ENCODE measurements at regions not wholly inside any gene's neighbourhood (a gene's known extent, or its start where the extent isn't known, plus 50 kb on each side); places are given as distances from the start of the nearest gene placed in this dataset.

DNA sequence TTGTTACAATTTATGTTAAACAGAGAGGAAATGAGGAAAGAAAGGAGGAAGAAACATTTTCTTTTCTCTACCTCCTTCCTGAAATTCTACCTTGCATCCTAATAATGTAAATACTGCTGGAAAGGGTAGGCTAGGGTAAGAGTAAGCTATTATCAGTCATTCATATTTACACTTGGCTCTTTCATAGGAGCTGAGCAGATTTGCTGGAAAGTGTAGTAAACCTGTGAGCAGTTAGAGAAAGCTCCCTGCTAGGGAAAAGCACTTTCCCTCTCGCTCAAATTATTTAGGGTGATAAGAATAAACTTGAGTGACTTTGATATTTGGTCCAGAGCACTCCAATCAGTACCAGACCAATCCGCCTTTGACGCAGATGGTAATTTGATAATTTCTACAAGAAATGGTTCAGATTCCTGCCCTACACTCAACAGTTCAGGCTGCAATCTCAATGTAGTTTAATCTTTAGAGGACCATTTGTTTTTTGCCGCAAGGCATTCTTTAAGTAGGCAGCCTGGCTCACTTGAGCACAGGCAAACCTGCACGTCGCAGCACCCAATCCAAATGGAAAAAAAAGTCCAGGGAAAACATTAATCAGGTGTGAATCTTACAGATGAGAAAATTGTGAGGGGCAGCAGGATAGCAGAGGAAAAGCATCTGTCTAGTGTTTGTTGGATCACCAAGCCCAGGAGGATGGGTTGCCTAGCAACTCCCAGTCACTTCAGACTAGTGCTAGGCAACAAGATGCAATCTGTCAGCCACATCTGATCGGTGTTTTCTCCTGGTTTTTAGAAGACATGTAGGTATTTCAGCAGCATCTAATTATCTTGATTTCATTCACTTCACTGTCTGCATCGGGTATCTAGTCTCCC lies 68.6 kb upstream of the KL start:
- Histone ChIP-seq H3K4me1 (no peaks in the 10 kb centered on the region), H3K36me3 (no peaks in the 10 kb centered on the region), H3K27ac (no peak overlapping the region), H3K9me3 (peaks cover 0 to 6% (median 0%) of the 10 kb centered on the region in 3 donors), H3K27me3 (no peaks in the 10 kb centered on the region), H3K4me3 (no peak overlapping the region)
- TF ChIP-seq, protein P1, sequence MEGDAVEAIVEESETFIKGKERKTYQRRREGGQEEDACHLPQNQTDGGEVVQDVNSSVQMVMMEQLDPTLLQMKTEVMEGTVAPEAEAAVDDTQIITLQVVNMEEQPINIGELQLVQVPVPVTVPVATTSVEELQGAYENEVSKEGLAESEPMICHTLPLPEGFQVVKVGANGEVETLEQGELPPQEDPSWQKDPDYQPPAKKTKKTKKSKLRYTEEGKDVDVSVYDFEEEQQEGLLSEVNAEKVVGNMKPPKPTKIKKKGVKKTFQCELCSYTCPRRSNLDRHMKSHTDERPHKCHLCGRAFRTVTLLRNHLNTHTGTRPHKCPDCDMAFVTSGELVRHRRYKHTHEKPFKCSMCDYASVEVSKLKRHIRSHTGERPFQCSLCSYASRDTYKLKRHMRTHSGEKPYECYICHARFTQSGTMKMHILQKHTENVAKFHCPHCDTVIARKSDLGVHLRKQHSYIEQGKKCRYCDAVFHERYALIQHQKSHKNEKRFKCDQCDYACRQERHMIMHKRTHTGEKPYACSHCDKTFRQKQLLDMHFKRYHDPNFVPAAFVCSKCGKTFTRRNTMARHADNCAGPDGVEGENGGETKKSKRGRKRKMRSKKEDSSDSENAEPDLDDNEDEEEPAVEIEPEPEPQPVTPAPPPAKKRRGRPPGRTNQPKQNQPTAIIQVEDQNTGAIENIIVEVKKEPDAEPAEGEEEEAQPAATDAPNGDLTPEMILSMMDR (IDR thresholded peaks at IDR 0.05) = no peak
- no peak for DNase-seq
- intact Hi-C loops (cut with DNase I; ENCODE audit: low total_unique reads) = no loop called here

DNA sequence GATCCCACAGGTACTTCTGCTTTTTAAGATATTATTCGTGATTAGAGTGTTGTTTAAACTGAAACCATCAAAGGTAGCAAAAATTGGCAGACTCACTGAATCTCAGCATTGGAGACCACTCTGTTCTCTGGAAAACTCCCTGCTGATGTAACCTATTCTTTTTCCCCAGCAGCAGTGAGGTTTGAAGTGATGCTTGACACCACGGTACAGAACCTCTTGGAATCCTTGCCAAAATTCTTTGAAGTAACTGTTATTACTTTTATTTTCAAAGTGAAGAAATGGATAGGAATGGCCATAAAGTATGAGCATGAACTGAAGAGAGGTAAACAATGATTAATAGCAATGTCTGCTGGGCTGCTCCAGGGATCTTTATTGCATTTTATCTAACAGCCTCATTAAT lies 66.4 kb upstream of the KL start:
- no peak overlapping the region for H3K27ac ChIP-seq
- TF ChIP-seq, protein P1 (IDR thresholded peaks at IDR 0.05) = no peak
- H3K9me3 ChIP-seq = peaks cover 0 to 6% (median 0%) of the 10 kb centered on the region in 3 donors
- H3K4me1 ChIP-seq = no peaks in the 10 kb centered on the region
- intact Hi-C loops (cut with DNase I; ENCODE audit: low total_unique reads) = no loop called here
- H3K4me3 ChIP-seq = no peak overlapping the region
- H3K27me3 ChIP-seq = no peaks in the 10 kb centered on the region
- no peak for DNase-seq
- no peaks in the 10 kb centered on the region for H3K36me3 ChIP-seq

DNA sequence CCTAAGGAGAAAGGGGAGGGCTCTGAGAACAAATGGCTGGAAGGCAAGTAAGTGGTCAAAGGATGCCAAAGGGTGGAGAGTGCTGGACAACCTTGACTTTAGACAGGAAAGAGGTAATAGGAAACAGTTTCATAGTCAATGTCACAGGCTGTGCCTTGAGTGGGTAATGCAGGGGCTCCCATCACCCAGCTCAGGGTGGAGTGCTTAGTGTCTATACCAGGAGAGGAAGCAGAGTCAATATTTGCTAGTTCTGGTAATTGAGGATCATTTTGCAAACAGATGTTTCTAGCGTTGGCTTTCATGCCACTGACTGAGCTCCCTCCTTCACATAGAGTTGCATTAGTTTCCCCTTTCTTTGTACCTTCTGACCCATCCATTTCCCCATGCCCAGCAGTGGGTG lies 64.6 kb upstream of the KL start:
- TF ChIP-seq, protein P1 (IDR thresholded peaks at IDR 0.05) = no peak

DNA sequence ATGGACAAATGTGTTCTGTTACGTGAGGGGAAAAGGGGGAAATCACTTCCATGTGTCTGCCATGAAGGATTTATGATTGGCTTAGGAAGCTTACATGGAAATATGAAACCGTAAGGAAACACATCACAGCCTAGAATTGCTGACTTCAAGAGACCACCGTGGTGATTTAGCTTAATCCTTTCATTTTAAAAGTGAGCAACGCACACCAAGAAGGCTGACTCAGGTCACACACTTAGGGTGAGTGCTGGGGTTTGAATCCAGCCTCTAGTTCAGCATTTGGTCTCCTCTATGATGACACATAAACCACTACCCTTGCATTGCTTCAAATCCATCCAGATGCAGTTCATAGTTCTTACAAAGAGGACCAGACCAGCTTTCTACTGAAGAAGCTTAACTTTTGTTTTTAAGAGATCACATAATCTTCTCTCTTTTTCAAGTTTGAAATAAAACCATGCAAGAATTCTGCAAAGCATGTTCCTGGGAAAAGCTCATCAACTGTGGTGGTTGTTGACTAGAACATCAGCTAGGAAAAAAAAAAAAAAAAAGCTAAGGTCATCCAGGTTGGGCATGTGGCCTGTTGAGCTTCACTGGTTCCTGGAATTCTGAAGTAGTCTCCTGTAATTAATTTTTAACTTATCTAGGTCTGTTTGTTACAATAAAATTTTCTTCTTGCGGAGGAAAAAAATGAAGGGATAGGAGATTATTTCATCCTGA lies 60.2 kb upstream of the KL start:
- TF ChIP-seq, protein P1 (IDR thresholded peaks at IDR 0.05) = no peak
- DNase-seq = no peak
- Histone ChIP-seq H3K36me3 (no peaks in the 10 kb centered on the region), H3K4me3 (no peak overlapping the region), H3K27ac (no peak overlapping the region), H3K27me3 (no peaks in the 10 kb centered on the region), H3K9me3 (no peaks in the 10 kb centered on the region), H3K4me1 (no peaks in the 10 kb centered on the region)
- intact Hi-C loops (cut with DNase I; ENCODE audit: low total_unique reads) = no loop called here

More for the DNA sequence above, 64.6 kb upstream of the KL start:
- no peaks in the 10 kb centered on the region for H3K4me1 ChIP-seq
- H3K36me3 ChIP-seq = no peaks in the 10 kb centered on the region
- H3K27ac ChIP-seq = no peak overlapping the region
- H3K9me3 ChIP-seq = no peaks in the 10 kb centered on the region
- no peak for DNase-seq
- no peaks in the 10 kb centered on the region for H3K27me3 ChIP-seq
- no peak overlapping the region for H3K4me3 ChIP-seq
- intact Hi-C loops (cut with DNase I; ENCODE audit: low total_unique reads) = no loop called here

DNA sequence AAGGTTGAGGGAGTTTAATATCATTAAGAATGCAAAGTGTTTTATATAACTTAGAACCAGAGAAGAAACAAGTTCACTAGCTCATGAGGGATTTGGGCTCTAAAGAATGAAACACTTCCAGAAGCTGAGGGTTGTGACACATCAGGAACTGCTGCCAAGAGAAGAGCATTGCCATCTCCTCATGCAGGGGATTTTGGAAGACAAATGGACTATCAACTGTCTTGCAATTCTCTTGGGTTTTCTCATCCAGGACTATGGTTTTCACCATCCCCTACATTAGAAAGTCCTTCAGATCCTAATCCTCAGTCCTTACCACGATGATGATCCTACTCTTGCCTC lies 59.7 kb upstream of the KL start:
- TF ChIP-seq, protein P1 (IDR thresholded peaks at IDR 0.05) = no peak
- intact Hi-C loops (cut with DNase I; ENCODE audit: low total_unique reads) = no loop called here
- Histone ChIP-seq H3K9me3 (no peaks in the 10 kb centered on the region), H3K27ac (no peak overlapping the region), H3K4me3 (no peak overlapping the region), H3K27me3 (no peaks in the 10 kb centered on the region), H3K36me3 (no peaks in the 10 kb centered on the region), H3K4me1 (no peaks in the 10 kb centered on the region)
- DNase-seq = no peak
